DOHH2 (cell line): ENCODE measurements at regions not wholly inside any gene's neighbourhood (a gene's known extent, or its start where the extent isn't known, plus 50 kb on each side); places are given as distances from the start of the nearest gene placed in this dataset.

Experiments
- CTCF ChIP-seq: fragments of 200-600 bp; sonication (generic); IDR thresholded peaks from one replicate; pipeline ENCODE4 v1.5.1; 2014; ENCODE audit warnings: antibody characterized with exemption, mild to moderate bottlenecking, low read depth, low read length; ENCODE audit not compliant: poor library complexity, severe bottlenecking
- EZH2phosphoT487 ChIP-seq: fragments of 200-600 bp; sonication (generic); IDR thresholded peaks from 2 replicates; pipeline ENCODE4 v1.6.1; 2017; ENCODE audit warnings: borderline replicate concordance, mild to moderate bottlenecking, antibody characterized with exemption, low read length, moderate library complexity, mixed read lengths

GRCh38 chr10:52950578-52950977 lies 178.0 kb upstream of the MBL2 start:
- TF ChIP-seq CTCF (no peak), EZH2phosphoT487 (no peak)
